HUDEP-2 (cell line): ENCODE measurements at regions not wholly inside any gene's neighbourhood (a gene's known extent, or its start where the extent isn't known, plus 50 kb on each side); places are given as distances from the start of the nearest gene placed in this dataset.

Experiments used
- DNase-seq, 76 experiments: peaks; one replicate each; lab custom pipeline; 2025; ENCODE audit not compliant: unreplicated experiment in 76 of 76; lab: John Stamatoyannopoulos, UW

- DNase-seq = no peak
These were observed 70.7 kb upstream of the SLC4A4 start for GRCh38 chr4:71268166-71268565.

- DNase-seq = no peak
These were observed 69.6 kb upstream of the SLC4A4 start for GRCh38 chr4:71269233-71269632.

GRCh38 chr4:71270901-71271300, 67.9 kb upstream of the SLC4A4 start:
- peak in 11 of 76 experiments; percentile 0 to 28 (median 4) for DNase-seq

GRCh38 chr4:71272976-71273375, 65.8 kb upstream of the SLC4A4 start:
- DNase-seq = no peak

- no peak for DNase-seq
These were observed 63.8 kb upstream of the SLC4A4 start for GRCh38 chr4:71275004-71275403.

DNA sequence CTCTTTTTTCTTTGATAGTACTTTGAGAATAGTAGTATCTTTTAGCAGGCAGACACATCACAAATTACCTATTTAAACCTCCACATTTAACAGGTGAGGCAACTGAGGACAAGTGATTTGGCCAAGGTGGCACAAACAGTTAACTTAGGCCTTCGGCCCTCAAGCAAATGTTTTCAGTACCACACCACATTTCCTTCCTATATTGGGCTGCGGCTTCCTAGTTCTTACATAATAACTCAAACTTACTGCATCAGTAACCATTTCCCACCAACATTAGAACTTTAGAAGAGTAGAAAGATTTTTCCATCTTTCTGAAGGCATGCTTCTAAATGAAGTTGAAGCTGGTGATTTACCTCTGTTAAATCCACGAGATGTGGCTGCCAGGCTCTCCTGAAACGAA, 63.2 kb upstream of the SLC4A4 start:
- DNase-seq = no peak

DNA sequence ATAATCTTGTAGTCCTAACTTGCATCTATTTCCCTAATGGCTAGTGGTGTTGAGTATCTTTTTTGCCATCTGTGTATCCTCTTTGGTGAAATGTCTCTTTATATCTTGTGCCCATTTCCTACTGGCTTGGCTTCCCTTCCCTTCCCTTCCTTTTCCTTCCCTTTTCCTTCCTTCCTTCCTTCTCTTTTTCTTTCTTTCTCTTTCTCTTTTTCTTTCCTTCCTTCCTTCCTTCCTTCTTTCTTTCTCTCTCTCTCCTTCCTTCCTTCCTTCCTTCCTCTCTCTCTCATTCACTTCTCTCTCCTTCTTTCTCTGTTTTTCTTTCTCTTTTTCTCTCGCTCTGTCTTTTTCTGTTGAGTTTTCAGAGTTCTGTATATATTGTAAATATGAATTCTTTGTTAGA, 61.5 kb upstream of the SLC4A4 start:
- no peak for DNase-seq

DNA sequence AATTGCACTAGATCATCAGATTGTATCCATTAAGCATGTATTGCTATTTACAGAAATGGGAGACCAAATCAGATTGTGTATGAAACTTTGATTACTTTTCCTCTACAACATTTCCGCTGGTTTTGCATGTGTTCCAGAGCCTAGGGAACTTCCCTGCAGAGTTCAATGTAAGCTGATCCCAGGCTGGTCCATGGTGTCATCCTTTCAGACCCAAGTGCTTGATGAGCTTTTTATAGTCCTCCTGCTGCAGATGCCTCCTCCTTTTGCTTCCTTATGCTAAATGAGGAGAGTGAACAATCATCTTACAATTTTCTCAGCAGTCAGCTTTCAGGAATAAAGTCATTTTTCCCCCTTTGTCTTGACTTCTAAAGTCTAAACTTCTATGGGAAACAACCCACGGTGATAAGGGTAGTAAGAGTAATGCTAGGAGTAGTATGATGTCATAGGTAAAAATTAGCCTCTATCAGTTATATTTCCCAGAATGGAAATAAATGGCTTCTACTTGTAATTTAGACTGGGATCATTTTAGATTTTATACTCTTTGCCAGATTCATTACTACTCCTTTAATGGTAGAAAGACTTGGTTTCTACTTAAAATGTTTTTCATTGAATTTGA, 55.1 kb upstream of the SLC4A4 start:
- DNase-seq = no peak

- DNase-seq = no peak
These were observed 51.5 kb upstream of the SLC4A4 start for GRCh38 chr4:71287305-71287704.

DNA sequence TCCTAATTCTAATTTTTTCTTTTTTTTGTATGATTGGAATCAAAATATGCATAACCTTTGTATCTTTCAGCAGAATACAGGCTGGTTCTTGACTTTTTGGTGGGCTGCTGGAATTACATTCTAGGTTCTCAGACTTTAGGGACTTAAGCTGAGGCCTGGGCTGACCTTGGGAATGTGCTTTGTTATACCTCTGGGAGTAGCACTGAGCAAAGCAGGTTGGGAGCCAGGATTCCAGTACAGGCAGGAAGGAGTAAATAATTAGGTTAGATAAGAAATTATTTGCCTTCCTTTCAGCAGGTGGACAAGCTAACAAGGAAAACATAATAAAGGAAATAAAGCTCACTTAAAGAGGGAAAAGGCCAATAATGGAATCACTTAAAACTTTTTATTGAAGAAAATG, 49.9 kb upstream of the SLC4A4 start:
- no peak for DNase-seq
